ENCODE measurements at regions not wholly inside any gene's neighbourhood (a gene's known extent, or its start where the extent isn't known, plus 50 kb on each side); places are given as distances from the start of the nearest gene placed in this dataset.

- no peak for DNase-seq
- Histone ChIP-seq H3K27ac (no peak overlapping the region), H3K9me3 (peaks cover 0 to 4% (median 0%) of the 10 kb centered on the region in 8 donors), H3K27me3 (replicated peaks in 1 of 7) (peaks cover 0 to 3% (median 0%) of the 10 kb centered on the region in 7 donors), H3K4me1 (peaks cover 6 to 27% (median 19%) of the 10 kb centered on the region in 6 donors), H3K36me3 (no peaks in the 10 kb centered on the region), H3K4me3 (no peak overlapping the region)
- TF ChIP-seq POLR2AphosphoS5 (IDR thresholded peaks at IDR 0.05) (no peak), POLR2A (IDR thresholded peaks at IDR 0.05) (no peak)
- TF ChIP-seq, protein P1, sequence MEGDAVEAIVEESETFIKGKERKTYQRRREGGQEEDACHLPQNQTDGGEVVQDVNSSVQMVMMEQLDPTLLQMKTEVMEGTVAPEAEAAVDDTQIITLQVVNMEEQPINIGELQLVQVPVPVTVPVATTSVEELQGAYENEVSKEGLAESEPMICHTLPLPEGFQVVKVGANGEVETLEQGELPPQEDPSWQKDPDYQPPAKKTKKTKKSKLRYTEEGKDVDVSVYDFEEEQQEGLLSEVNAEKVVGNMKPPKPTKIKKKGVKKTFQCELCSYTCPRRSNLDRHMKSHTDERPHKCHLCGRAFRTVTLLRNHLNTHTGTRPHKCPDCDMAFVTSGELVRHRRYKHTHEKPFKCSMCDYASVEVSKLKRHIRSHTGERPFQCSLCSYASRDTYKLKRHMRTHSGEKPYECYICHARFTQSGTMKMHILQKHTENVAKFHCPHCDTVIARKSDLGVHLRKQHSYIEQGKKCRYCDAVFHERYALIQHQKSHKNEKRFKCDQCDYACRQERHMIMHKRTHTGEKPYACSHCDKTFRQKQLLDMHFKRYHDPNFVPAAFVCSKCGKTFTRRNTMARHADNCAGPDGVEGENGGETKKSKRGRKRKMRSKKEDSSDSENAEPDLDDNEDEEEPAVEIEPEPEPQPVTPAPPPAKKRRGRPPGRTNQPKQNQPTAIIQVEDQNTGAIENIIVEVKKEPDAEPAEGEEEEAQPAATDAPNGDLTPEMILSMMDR (IDR thresholded peaks at IDR 0.05 in 8 of 11, conservative IDR thresholded peaks at IDR 0.05 in 3 of 11) = no peak
- intact Hi-C loops (cut with DNase I; ENCODE audit: low total_unique reads) = no loop called here
- 83 to 93% (median 89%) methylated on average over 6 of the region's 6 CpGs for WGBS, 5 donors
These were observed 144.0 kb downstream of the DDX1 start for GRCh38 chr2:15735484-15736326.

DNA sequence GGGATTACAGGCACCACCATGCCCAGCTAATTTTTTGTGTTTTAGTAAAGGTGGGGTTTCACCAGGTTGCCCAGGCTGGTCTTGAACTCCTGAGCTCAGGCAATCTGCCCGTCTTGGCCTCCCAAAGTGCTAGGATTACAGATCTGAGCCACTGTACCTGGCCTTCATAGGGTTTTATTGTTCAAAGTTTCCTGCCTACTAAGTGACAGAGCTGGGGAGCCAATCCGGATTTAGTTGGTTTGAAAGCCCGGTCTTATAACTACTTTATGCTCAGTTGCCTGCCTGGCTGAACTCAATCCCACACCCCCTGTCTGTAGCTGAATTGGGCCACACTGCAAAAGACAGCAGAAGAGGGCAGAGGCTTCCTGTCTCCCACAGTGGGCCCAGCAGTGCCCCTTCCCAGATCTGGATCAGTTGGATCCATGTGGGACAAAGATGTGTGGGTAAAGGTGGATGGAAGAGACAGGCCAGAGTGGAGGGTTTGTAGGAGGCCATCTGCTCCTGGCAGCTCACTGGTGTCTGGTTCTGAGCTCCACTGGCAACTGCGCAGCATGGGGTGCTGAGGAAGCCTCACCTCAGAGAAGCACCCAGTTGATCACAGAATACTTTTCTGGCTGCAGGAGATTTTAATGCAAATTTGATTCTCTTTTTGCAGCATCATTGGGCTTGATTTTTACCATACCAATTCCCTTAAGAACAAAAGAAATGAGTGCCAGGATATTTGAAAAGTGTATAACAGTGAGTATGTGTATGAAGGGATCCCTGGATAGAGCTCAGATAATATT lies 144.9 kb downstream of the DDX1 start:
- WGBS, 5 donors = 84 to 95% (median 95%) methylated on average over 4 of the region's 4 CpGs
- intact Hi-C loops (cut with DNase I; ENCODE audit: low total_unique reads) = no loop called here
- TF ChIP-seq POLR2A (IDR thresholded peaks at IDR 0.05) (no peak), POLR2AphosphoS5 (IDR thresholded peaks at IDR 0.05) (no peak)
- TF ChIP-seq, protein P1 (IDR thresholded peaks at IDR 0.05 in 8 of 11, conservative IDR thresholded peaks at IDR 0.05 in 3 of 11) = no peak
- Histone ChIP-seq H3K36me3 (no peaks in the 10 kb centered on the region), H3K27ac (no peak overlapping the region), H3K4me3 (no peak overlapping the region), H3K9me3 (peaks cover 0 to 13% (median 7%) of the 10 kb centered on the region in 8 donors), H3K4me1 (peaks cover 0 to 18% (median 10%) of the 10 kb centered on the region in 6 donors), H3K27me3 (replicated peaks in 1 of 7) (no peaks in the 10 kb centered on the region)
- no peak for DNase-seq

GRCh38 chr2:15737314-15738224 lies 145.9 kb downstream of the DDX1 start:
- no peak for TF ChIP-seq POLR2A (IDR thresholded peaks at IDR 0.05)
- TF ChIP-seq, protein P1 (IDR thresholded peaks at IDR 0.05 in 8 of 11, conservative IDR thresholded peaks at IDR 0.05 in 3 of 11) = no peak
- no peak for TF ChIP-seq POLR2AphosphoS5 (IDR thresholded peaks at IDR 0.05)
- no peak for DNase-seq
- Histone ChIP-seq H3K9me3 (peaks cover 0 to 19% (median 9%) of the 10 kb centered on the region in 8 donors), H3K27ac (no peak overlapping the region), H3K4me1 (peaks cover 0 to 8% (median under 1%) of the 10 kb centered on the region in 6 donors), H3K4me3 (no peak overlapping the region), H3K36me3 (no peaks in the 10 kb centered on the region), H3K27me3 (replicated peaks in 1 of 7) (no peaks in the 10 kb centered on the region)
- intact Hi-C loops (cut with DNase I; ENCODE audit: low total_unique reads) = no loop called here
- 92% methylated on average over 4 to 5 of the region's 5 CpGs for WGBS, 5 donors

All from spleen (tissue), 11 donors.